ENCODE measurements at regions not wholly inside any gene's neighbourhood (a gene's known extent, or its start where the extent isn't known, plus 50 kb on each side); places are given as distances from the start of the nearest gene placed in this dataset.
"Not testable (repeated sequence)": the region's sequence is repeated elsewhere in the genome, so short reads cannot be mapped to it uniquely, and the experiment has no call there.

GRCh38 chr6:16995511-16996250 is 106.2 kb upstream of the STMND1 start:
- TF ChIP-seq CTCF (IDR thresholded peaks at IDR 0.05; ENCODE audit: borderline replicate concordance, control extremely low read depth, extremely low read depth, insufficient read depth, missing control alignments) = no peak
- no peak for DNase-seq (ENCODE audit: low spot score)
- in situ Hi-C loops (cut with MboI; ENCODE audit: low sequenced_read_pairs, unreplicated experiment) = loop anchor here (25.0 kb wide), 1 partner anchor 92 kb away; no protein-coding TSS in a partner anchor

- DNase-seq (ENCODE audit: low spot score) = no peak
- in situ Hi-C loops (cut with MboI; ENCODE audit: low sequenced_read_pairs, unreplicated experiment) = loop anchor here (25.0 kb wide), 1 partner anchor 94 kb away; no protein-coding TSS in a partner anchor
- TF ChIP-seq CTCF (IDR thresholded peaks at IDR 0.05; ENCODE audit: borderline replicate concordance, control extremely low read depth, extremely low read depth, insufficient read depth, missing control alignments) = no peak
These were observed 108.5 kb upstream of the STMND1 start for GRCh38 chr6:16993396-16993795.

GRCh38 chr6:16991981-16992629 is 109.7 kb upstream of the STMND1 start:
- DNase-seq (ENCODE audit: low spot score) = no peak
- in situ Hi-C loops (cut with MboI; ENCODE audit: low sequenced_read_pairs, unreplicated experiment) = loop anchor here (25.0 kb wide), 1 partner anchor 95 kb away; no protein-coding TSS in a partner anchor
- TF ChIP-seq CTCF (IDR thresholded peaks at IDR 0.05; ENCODE audit: borderline replicate concordance, control extremely low read depth, extremely low read depth, insufficient read depth, missing control alignments) = no peak

GRCh38 chr6:16989976-16990375 is 111.9 kb upstream of the STMND1 start:
- in situ Hi-C loops (cut with MboI; ENCODE audit: low sequenced_read_pairs, unreplicated experiment) = loop anchor here (25.0 kb wide), 1 partner anchor 97 kb away; no protein-coding TSS in a partner anchor
- not testable (repeated sequence) for DNase-seq (ENCODE audit: low spot score)

- no peak for DNase-seq (ENCODE audit: low spot score)
- in situ Hi-C loops (cut with MboI; ENCODE audit: low sequenced_read_pairs, unreplicated experiment) = loop anchor here (25.0 kb wide), 1 partner anchor 98 kb away; no protein-coding TSS in a partner anchor
- TF ChIP-seq CTCF (IDR thresholded peaks at IDR 0.05; ENCODE audit: borderline replicate concordance, control extremely low read depth, extremely low read depth, insufficient read depth, missing control alignments) = no peak
These were observed 112.5 kb upstream of the STMND1 start for GRCh38 chr6:16989382-16989781.

- no peak for TF ChIP-seq CTCF (IDR thresholded peaks at IDR 0.05; ENCODE audit: borderline replicate concordance, control extremely low read depth, extremely low read depth, insufficient read depth, missing control alignments)
- no peak for DNase-seq (ENCODE audit: low spot score)
- in situ Hi-C loops (cut with MboI; ENCODE audit: low sequenced_read_pairs, unreplicated experiment) = loop anchor here (25.0 kb wide), 1 partner anchor 99 kb away; no protein-coding TSS in a partner anchor
These were observed 113.9 kb upstream of the STMND1 start for GRCh38 chr6:16987996-16988395.

Data from GM13976 (cell line).